AG04450 (cell line): ENCODE measurements at regions not wholly inside any gene's neighbourhood (a gene's known extent, or its start where the extent isn't known, plus 50 kb on each side); places are given as distances from the start of the nearest gene placed in this dataset.

Experiments
- CTCF ChIA-PET: fragments of 300-600, 350-600 bp; formaldehyde crosslinking; extraction: SDS; loops from one replicate; lab custom pipeline; 2022; ENCODE audit warnings: antibody characterized with exemption, inconsistent platforms; lab: Charles Lee
- POLR2A ChIA-PET: fragments of 350-600 bp; formaldehyde crosslinking; extraction: SDS; loops from one replicate; lab custom pipeline; 2021; ENCODE audit warnings: antibody characterized with exemption, inconsistent platforms; lab: Yijun Ruan, JAX
- DNase-seq: peaks from one replicate; pipeline ENCODE4 v3.0.0-alpha.2; 2011; ENCODE audit warnings: low read depth, low spot score
- H3K27ac ChIP-seq: one replicate; pipeline ENCODE4 v1.5.1; 2012; ENCODE audit warnings: low read depth, low read length, control low read depth
- H3K27me3 ChIP-seq: one replicate; pipeline ENCODE4 v1.6.0; 2012; ENCODE audit warnings: low read length; ENCODE audit not compliant: control insufficient read depth, insufficient read depth
- H3K4me3 ChIP-seq: 2 replicates; pipeline ENCODE4 v1.5.1; 2011; ENCODE audit warnings: mild to moderate bottlenecking, low read depth, low read length, control low read depth
- H3K9me3 ChIP-seq: 2 replicates; pipeline ENCODE4 v1.5.1; 2012; ENCODE audit warnings: low read length; ENCODE audit not compliant: control insufficient read depth, insufficient read depth
- TF ChIP-seq, protein P1 (sequence below): IDR thresholded peaks from 2 replicates; pipeline ENCODE4 v1.5.1; 2011; ENCODE audit warnings: low read depth, low read length, control low read depth, inconsistent platforms

DNA sequence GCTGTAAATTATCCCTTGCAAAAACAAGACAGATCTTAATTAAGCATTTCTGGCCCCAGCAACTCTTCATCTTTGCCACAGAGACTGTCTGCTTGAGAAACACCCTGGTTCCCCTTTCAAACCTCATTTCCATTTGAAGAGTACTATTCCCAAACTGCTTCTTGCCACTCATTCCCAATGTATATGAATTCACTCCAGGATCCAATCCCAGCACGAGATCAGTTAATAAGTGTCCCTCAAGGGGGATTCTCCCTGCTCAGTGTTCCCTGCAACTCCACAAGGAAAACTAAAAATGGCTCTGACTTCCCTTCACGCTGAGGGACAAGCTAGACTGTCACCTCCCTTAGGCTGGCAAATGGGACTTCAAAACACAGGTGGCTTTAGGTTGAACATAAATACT lies 173.2 kb downstream of the SIPA1L2 start:
- CTCF ChIA-PET, result no interaction called here
- POLR2A ChIA-PET, result no interaction called here

DNA sequence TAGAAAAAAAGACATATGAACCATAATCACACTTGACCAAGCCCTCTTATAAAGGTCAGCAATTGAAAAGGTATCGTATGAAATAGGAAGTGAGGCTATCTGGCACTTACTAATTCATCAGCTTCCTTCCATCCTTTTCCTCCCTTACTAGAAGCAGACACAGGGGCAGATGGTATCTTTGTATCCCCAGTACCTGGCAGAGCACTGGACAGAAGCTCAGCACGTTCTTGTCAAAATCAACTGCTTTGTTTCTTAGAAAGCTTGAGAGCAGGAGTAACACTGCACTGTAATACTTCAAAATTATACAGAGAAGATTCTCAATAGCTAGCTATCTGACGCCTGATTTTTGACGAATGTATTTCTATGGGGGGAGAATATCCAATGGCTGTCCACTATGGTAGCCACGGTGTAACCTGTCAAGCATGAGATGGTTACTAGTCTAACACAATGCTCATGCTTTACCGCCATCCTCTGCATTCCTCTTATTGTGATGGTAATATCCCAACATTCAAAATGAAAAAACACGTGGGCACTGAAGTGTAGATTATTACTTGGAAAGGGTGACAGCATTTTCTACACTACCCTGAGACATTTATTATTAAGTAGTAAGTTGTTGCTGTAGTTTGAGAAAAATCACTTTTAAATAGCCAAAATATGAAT lies 175.6 kb downstream of the SIPA1L2 start:
- POLR2A ChIA-PET, result no interaction called here
- TF ChIP-seq, protein P1, sequence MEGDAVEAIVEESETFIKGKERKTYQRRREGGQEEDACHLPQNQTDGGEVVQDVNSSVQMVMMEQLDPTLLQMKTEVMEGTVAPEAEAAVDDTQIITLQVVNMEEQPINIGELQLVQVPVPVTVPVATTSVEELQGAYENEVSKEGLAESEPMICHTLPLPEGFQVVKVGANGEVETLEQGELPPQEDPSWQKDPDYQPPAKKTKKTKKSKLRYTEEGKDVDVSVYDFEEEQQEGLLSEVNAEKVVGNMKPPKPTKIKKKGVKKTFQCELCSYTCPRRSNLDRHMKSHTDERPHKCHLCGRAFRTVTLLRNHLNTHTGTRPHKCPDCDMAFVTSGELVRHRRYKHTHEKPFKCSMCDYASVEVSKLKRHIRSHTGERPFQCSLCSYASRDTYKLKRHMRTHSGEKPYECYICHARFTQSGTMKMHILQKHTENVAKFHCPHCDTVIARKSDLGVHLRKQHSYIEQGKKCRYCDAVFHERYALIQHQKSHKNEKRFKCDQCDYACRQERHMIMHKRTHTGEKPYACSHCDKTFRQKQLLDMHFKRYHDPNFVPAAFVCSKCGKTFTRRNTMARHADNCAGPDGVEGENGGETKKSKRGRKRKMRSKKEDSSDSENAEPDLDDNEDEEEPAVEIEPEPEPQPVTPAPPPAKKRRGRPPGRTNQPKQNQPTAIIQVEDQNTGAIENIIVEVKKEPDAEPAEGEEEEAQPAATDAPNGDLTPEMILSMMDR, result no peak
- H3K27ac ChIP-seq, result no peak overlapping the region
- no peak for DNase-seq
- H3K27me3 ChIP-seq, result no peaks in the 10 kb centered on the region
- H3K4me3 ChIP-seq, result no peak overlapping the region
- CTCF ChIA-PET, result no interaction called here
- H3K9me3 ChIP-seq, result peaks cover 2% of the 10 kb centered on the region; the same call in 1 of the 2 replicates

More for the DNA sequence above, 173.2 kb downstream of the SIPA1L2 start:
- Histone ChIP-seq H3K4me3 (no peak overlapping the region), H3K9me3 (peaks cover 2% of the 10 kb centered on the region; the same call in 1 of the 2 replicates), H3K27ac (no peak overlapping the region), H3K27me3 (no peaks in the 10 kb centered on the region)
- TF ChIP-seq, protein P1, result no peak
- DNase-seq, result no peak

DNA sequence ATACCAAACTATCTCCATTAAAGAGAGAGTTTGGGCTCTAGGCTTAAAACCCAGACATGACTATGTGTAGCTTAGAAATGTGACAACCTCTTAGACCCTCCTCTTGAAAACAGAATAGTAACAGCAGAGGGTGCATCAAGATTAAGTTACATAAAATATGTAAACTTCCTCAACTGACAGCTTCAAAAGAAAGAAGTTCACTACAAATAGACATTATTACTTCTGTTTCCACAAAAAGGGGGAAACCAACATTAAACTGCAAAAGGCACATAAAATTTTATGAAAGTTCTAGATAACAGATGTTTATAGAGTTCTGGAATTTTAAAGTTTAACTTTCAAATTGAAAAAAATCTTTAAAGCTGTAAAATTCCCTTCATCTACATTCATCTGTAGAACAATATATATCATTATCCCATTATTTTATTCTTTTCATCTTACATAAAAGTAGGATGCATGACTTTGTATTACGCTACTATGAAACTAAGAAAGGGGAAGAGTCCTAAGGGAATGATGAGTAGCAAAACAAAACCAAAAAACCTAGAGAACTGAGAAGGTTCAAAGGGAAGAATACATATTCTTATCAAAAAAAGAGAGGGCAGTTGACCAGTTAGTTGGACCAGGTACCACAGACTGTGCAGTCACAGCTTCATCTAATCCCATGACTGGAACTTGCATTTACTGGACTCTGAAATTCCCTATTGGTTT lies 177.0 kb downstream of the SIPA1L2 start:
- ChIA-PET CTCF (no interaction called here), POLR2A (no interaction called here)
- no peaks in the 10 kb centered on the region for H3K27me3 ChIP-seq
- TF ChIP-seq, protein P1, result no peak
- no peak overlapping the region for H3K27ac ChIP-seq
- DNase-seq, result no peak
- H3K4me3 ChIP-seq, result no peak overlapping the region
- peaks cover 2% of the 10 kb centered on the region; the same call in 1 of the 2 replicates for H3K9me3 ChIP-seq

DNA sequence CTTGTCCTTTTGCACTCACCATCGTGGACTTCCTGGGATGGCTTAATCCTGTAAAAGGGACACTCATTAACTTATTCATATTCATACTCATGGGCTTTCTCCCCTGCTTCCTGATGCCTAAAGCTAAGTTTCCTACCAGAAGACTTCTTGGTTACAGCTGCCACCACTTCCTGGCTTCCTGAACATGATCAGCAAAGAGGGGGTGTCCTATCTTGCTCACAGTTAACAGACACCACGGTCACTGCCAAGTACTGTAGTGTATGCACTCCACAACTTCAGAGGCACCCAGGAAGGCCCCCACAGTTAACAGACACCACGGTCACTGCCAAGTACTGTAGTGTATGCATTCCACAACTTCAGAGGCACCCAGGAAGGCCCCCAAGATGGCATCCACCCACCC lies 177.8 kb downstream of the SIPA1L2 start:
- DNase-seq, result no peak
- ChIA-PET POLR2A (interaction anchor here (0.6 kb wide), 1 partner anchor 90 kb away, joined by 4 read pairs; no protein-coding TSS in a partner anchor), CTCF (no interaction called here)
- TF ChIP-seq, protein P1, result no peak
- Histone ChIP-seq H3K27me3 (no peaks in the 10 kb centered on the region), H3K9me3 (peaks cover 2% of the 10 kb centered on the region; the same call in 1 of the 2 replicates), H3K4me3 (no peak overlapping the region), H3K27ac (no peak overlapping the region)

DNA sequence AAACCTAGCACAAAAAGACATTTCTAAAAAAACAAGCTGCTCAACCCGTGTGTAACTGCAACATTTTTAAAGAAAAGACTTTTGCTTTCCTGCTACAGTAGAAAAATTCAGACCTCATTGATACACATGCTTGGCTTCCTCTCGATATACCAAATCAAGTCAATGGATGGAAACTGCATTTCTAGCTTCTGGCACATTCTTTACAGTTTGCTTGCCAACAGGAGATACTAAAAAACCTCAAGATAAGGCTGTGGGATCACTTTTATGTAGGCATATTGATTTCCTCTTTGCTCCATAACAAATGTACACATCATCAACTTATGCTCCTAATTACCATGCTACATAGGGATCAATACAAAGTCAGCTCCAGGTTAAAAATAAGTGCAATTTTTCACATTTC lies 178.4 kb downstream of the SIPA1L2 start:
- TF ChIP-seq, protein P1, result no peak
- DNase-seq, result no peak
- POLR2A ChIA-PET, result no interaction called here
- Histone ChIP-seq H3K9me3 (peaks cover 2% of the 10 kb centered on the region; the same call in 1 of the 2 replicates), H3K4me3 (no peak overlapping the region), H3K27me3 (no peaks in the 10 kb centered on the region), H3K27ac (no peak overlapping the region)
- CTCF ChIA-PET, result interaction anchor here (1.2 kb wide), 1 partner anchor 14 kb away, joined by 3 read pairs; no protein-coding TSS in a partner anchor
